ENCODE measurements at regions not wholly inside any gene's neighbourhood (a gene's known extent, or its start where the extent isn't known, plus 50 kb on each side); places are given as distances from the start of the nearest gene placed in this dataset.

GRCh38 chr14:58830121-58830520, 192.4 kb downstream of the DACT1 start (continued):
- TF ChIP-seq CHD7 (IDR thresholded peaks at IDR 0.05; ENCODE audit: insufficient replicate concordance, low read length) (no peak), KDM1A (IDR thresholded peaks at IDR 0.05; ENCODE audit: borderline replicate concordance, low read length) (no peak), GABPA (IDR thresholded peaks at IDR 0.05; ENCODE audit: borderline replicate concordance, insufficient read depth, low read length) (no peak), SIX5 (IDR thresholded peaks at IDR 0.05; ENCODE audit: low read depth, low read length) (no peak), MAFK (IDR thresholded peaks at IDR 0.05; ENCODE audit: low read depth, low read length) (no peak), POLR2AphosphoS5 (IDR thresholded peaks at IDR 0.05; ENCODE audit: low read depth, low read length) (no peak), YY1 (IDR thresholded peaks at IDR 0.05; ENCODE audit: low read depth, low read length) (no peak), CHD2 (IDR thresholded peaks at IDR 0.05; ENCODE audit: low read length) (no peak), SRF (IDR thresholded peaks at IDR 0.05; ENCODE audit: low read depth, low read length) (no peak), EZH2 (IDR thresholded peaks at IDR 0.05; ENCODE audit: low read depth, low read length, severe bottlenecking) (no peak)
